ENCODE measurements at regions not wholly inside any gene's neighbourhood (a gene's known extent, or its start where the extent isn't known, plus 50 kb on each side); places are given as distances from the start of the nearest gene placed in this dataset.
A peak's percentile ranks its signal among the peaks of the same experiment; 100 is the strongest.

GRCh38 chr12:23361971-23362370 is 587.5 kb downstream of the SOX5 start:
- TF ChIP-seq CTCF (IDR thresholded peaks at IDR 0.05; ENCODE audit: low read depth, low read length) (peak; percentile 35), EZH2phosphoT487 (IDR thresholded peaks at IDR 0.05; ENCODE audit: low read depth) (no peak)
